ENCODE measurements at regions not wholly inside any gene's neighbourhood (a gene's known extent, or its start where the extent isn't known, plus 50 kb on each side); places are given as distances from the start of the nearest gene placed in this dataset.

DNA sequence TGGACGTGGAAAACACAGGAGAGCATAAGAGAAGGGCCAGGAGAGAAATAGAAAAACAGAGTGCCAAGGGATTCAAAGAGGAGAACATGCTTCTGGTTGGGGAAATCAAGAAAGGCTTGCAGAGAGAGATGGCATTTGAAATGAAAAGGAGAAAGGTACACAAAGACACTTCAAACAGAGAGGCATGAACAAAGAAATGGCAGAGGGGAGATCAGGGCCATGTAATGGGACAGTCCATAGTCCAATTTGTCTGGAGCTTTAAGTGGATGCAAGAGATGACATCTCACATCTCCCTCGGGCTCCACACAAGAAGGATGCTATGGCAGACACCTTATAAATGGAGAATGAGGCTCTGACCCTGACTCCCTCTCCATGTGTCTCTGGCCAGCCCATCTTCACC, 331.1 kb downstream of the MLLT3 start:
- no peak for DNase-seq

GRCh38 chr9:20290257-20290656, 332.0 kb downstream of the MLLT3 start:
- no peak for DNase-seq

DNA sequence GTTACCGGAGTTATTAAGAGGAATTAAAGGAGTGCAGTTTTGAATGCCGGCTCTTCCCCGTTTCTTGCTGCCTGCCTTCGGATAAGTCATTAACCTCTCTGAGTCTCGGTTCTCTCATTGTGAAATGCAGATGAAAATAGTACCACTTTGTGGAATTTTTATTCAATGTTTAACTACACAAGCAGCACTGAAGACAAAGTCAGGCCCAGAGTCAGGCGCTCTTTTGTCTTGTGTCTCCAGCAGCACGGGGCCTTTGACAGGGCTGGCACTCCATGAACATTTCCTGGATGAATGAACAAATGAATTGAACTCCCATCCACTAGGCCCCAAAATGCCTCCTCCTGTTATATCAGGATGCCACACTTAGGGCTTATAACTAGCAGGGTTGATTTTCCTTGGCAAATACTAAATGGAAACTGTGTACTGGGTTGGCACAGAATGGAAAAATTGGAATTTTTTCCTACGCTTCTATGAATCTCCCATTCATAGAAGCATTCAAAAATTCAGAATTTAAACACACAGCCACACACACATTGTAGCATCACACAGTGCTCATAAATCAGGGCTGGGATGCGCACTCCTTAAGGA, 332.8 kb downstream of the MLLT3 start:
- no peak for DNase-seq

- no peak for DNase-seq
Observed at GRCh38 chr9:20286969-20287368, 335.3 kb downstream of the MLLT3 start.

DNA sequence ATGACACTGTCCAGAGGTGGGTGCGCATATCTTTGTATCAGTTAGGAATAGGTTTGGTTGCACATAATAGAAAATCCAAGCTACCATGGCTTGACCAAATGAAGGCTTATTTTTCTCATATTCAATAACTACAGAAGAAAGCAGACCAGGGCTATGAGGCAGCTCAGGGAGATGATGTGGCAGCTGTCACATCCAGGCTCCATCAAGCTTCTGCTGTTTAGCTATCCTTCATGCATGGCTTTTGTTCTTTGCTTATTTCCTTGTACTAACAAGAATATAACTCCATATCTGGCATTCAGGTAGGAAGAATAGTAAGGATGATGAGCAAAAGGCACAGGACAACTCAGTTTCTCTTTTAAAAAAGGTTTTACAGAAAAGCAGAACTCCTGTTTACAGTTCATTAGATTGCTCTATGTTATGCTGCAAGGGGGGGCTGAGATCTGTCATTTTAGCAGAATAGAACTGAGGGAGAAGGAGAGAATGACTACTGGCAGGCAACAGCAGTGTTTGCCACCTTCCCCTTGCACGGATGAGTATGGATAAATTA, 336.1 kb downstream of the MLLT3 start:
- no peak for DNase-seq

DNA sequence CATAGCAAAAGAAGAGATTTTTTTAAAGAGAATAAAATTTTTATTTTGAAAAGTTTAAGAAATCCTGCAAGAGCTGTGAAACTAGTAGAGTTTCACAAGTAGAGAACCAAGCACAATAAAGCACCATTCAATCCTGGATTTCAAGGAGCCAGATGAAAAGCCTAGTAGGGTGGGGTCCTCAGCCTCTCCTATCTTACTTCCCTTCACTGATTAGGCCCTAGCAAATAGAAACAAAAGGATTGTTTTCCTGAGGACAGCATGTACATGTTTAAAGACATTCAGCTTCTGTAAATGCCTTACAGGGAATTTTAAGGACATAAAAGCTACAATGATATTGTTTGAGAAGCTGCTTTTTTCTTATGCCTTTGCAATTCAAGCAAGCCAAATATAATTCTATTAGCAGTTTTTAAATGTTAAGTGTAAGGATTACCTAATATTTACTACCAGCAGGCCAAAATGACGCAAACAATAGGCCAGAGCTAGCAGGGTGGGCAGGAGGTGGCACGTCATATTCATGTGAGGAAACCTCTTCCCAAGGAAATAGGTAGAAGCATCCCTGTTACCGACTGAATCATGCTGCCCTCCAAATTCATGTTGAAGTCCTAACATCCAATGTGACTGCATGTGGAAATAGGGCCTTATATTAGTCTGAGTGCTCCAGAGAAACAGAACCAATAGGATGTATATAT, 337.6 kb downstream of the MLLT3 start:
- no peak for DNase-seq

GRCh38 chr9:20280330-20280729, 342.0 kb downstream of the MLLT3 start:
- no peak for DNase-seq

- no peak for DNase-seq
Observed at GRCh38 chr9:20276762-20277161, 345.5 kb downstream of the MLLT3 start.

DNA sequence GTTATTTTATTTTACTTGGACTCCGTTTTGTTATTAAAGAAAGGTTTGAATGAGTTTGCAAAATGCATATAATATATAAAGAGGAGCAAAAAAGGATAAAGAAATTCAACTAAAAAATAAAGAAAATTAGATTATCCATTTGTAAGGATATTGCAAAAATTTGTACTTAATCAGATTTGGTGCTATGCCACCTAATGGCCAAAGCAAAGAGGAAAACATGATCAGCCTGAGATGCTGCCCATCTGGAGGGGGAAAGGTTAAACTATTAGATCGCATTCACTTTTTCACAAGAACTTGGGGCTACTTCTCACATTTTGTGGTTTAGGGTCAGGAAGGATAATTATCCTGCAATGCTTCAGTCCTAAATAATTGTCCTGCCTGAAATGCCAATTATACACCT, 350.6 kb downstream of the MLLT3 start:
- DNase-seq = no peak

GRCh38 chr9:20271096-20271495, 351.2 kb downstream of the MLLT3 start:
- peak; percentile 2 for DNase-seq

DNA sequence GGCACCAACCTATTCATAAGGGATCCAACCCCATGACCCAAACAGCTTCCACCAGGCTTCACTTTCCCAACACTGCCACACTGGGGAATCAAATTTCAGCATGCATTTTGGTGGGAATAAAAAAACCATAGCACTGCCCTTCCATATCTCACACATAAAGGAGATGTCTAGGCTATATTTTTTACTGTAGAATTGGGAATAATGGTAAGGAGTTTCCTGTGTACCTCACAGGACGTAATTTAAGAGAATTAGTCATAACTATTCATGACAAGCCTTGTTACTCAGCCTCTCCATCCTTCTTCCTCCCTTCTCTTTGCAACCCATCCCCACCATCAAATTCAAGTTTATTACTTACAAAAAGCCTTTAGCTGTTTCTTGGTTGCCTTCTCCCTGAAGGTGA, 352.1 kb downstream of the MLLT3 start:
- DNase-seq = no peak

DNA sequence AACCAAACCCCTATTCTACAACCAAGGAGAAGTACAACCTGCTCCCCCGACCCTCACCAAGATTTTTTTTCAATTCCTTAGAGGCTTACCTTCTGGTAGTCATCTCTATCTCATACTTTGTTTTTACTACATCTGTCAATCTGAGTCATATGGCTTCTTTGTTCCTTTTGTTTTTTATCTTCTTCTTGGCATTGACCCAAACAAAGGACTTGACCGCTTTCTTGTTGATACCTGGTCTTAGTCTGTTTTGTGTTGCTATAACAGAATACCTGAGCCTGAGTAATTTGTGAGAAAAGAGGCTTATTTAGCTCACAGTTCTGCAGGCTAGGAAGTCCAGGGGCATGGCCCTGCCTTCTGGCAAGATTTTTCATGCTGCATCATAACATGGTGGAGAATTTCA, 352.7 kb downstream of the MLLT3 start:
- no peak for DNase-seq

DNA sequence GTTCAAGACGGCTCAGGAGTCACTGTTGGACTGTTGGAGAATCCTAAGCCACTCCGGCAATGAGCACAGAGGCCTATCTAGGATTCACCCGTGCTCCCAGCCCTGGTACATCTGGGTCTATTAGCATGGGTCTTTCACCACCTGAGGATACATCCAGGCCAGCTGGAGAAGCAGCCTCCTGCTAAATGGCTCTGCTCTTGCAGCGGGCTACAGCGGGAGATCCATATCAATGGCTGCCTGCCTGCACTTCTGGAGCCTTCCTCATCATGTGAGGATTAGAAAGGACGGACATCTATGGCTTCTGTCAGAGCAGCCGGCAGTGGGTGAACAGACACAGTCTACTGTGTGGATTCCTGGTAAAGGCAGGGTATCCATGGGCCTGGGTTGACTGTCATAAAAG, 357.4 kb downstream of the MLLT3 start:
- no peak for DNase-seq

DNA sequence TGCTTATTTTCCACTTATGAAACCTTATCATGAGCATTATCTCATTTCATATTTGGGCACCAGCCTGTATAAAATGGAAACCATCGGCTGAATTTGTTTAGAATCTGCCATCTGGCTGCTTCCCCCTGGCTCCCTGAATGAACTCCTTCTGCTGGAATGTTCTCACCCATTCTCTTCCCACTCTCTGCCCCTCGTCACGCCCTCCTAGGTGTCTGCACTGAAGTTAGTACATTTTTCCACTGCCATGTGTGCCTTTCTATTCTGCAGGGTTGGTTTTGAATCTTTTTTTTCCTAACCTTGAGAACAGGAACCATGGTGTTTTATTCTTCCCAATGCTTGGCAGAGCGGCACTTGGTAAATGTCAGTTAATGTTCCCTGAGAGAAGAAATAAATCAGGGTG, 359.7 kb downstream of the MLLT3 start:
- DNase-seq = no peak

DNA sequence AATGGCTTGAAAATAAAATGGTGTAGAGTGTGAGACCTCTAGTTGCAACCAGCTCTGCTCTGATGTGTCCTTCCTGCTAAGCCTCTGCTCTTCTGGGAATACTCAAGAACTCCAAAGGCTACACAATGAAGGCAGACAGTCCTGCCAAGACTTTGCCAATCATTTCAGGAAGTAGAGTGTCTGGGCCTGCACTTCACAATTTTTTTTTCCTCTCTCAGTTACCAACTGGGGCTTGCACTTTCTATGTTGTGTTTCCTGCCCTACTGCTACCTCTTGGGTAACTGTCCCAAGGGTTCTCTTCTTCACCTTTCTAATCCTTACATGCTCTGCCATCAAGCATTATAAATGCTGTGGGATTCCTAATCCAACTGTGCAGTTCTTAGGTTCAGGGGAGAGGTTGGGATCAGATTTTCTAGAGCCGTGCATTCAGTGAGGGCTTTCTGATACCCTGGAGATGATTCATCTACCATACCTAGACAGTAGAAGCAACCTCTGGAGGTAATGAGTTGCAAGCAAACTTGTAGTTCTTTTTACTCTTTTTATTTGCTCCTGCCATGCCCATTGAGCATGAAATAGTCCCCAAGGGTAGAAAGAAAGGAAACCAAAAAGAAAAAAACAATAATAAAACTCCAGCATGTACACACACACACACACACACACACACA, 365.9 kb downstream of the MLLT3 start:
- no peak for DNase-seq

DNA sequence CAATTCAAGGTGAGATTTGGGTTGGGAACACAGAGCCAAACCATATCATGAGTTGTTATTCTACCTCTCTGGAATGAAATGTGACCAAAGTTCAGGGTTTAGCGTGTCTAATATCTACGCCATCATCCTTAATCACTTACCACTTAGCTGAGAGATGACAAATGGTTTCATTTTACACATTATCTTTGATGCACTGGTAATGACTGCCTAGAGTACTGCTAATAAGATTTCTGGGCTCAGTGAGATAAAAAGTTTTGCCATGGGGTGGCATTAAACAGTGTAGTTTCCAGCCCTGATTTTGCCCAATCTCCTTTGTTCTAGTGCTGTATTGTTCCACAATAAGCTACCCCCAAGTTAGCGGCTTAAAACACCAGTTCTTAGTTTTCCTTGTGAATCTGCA, 367.2 kb downstream of the MLLT3 start:
- no peak for DNase-seq

- no peak for DNase-seq
Observed at GRCh38 chr9:20253635-20254034, 368.7 kb downstream of the MLLT3 start.

- no peak for DNase-seq
Observed at GRCh38 chr9:20252778-20253177, 369.5 kb downstream of the MLLT3 start.

DNA sequence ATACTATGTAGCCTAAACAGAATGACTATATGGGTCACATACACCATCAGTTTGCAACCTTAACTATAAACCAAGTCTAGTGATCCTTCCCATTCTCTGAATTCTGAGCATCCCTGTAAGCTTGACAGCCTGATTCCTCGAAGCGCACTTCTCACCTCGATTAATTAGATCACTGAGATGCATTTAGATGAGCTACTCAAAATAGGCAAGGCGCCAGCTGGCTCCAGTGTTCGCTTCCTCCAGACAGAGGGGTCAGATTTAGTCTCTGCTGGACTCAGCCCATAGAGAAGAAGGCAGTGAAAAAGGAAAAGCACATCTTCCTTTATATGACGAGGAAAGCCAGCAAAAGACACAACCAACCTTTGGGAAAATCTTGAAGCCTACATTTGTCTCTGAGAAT, 371.5 kb downstream of the MLLT3 start:
- DNase-seq = no peak

DNA sequence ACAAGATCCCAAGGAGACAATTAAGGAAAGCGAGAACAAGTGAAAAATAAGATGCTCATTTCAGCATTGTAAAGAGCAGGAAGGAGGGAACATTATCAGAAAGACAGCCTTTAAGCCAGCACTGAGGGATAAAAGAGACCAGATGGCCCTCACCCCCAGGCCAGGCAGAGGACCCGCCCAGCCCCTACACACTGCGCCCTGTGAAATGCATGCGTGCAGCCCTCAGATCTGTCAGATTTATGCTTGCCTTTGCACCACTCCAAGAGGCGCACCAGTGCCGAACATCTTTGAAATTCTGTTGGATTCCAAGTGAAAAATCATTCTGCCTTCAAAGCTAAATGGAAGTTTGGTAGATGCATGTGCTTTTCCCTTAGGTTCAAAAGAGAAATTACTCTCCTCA, 378.0 kb downstream of the MLLT3 start:
- no peak for DNase-seq

GRCh38 chr9:20243841-20244240, 378.5 kb downstream of the MLLT3 start:
- no peak for DNase-seq

GRCh38 chr9:20242510-20243189, 379.6 kb downstream of the MLLT3 start:
- DNase-seq = peak; percentile 54

- no peak for DNase-seq
Observed at GRCh38 chr9:20240498-20240897, 381.8 kb downstream of the MLLT3 start.

- DNase-seq = no peak
Observed at GRCh38 chr9:20238921-20239320, 383.4 kb downstream of the MLLT3 start.

Measured in CD4-positive, alpha-beta T cell treated with Interleukin-10 for 1 hour (primary cell).